Endometrial microvascular endothelial cells (primary cell): ENCODE measurements at regions not wholly inside any gene's neighbourhood (a gene's known extent, or its start where the extent isn't known, plus 50 kb on each side); places are given as distances from the start of the nearest gene placed in this dataset.

Experiments used
- in situ Hi-C: cut with HindIII; loops from 2 replicates; pipeline ENCODE4 v1.10.0; 2017; ENCODE audit warnings: low sequenced_read_pairs, low pct_unique_long_range_greater_than_20kb; ENCODE audit errors: inconsistent ontology term

DNA sequence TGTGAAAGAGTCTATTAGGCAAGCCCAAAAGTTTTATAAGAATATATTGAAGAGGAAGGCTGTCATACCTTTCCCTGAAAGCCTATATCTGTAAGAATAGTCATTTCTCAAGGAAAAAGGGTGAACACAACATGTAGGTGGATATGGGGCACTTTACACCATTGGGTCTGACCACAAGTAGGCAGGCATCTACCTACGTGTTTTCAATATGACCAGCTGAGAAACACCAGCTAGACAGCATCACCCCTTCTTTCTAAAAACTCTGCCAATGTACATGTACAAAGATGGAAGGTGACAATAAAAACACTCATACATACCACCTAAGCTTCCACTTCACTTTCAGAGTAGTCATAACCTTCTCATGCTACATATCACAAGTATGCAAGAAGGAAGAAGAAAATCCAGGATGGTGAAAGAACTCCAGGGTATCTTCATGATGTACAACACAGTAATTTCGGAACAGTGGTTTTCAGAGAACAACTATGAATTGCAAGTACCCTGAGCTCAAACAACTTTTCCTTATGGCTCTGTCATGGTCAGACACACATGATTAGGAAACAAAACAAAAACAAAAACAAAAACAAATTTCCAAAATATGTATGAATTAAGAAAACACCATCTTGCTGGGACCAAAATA, 98.5 kb upstream of the ADGRL2 start:
- in situ Hi-C loops, result no loop called here

DNA sequence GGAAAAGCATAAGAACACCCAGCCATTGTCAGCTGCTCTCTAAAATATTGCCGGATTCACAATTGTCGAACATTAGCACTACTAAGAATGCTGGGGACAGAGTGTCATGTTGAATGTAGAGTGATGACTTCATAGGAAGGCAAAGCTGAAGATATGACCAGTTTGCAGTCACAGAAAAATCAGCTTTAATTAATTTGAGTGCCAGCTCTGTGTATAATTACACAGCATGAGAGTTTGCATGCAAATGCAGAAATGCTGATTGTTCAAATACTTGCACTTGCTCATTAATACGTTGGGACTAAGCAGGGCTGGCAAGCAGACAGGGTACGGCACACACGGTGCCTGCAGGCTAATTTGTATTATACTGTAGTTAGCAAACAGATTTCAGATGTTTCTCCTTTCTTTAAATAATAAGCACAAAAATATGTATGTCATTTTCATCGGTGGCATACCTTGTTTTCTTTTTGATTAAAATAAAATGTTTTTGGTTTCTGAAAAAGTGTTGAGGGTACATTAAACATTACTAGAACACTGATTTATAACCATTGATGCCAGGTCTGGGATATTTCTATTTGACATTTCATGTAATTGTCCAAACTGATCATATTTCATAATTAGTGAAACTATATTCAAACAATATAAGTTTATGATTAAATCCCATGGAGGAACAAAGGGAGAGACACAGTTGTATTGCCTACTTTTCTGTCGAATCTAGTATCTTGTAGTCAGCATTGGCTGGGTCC, 99.8 kb upstream of the ADGRL2 start:
- in situ Hi-C loops, result no loop called here

DNA sequence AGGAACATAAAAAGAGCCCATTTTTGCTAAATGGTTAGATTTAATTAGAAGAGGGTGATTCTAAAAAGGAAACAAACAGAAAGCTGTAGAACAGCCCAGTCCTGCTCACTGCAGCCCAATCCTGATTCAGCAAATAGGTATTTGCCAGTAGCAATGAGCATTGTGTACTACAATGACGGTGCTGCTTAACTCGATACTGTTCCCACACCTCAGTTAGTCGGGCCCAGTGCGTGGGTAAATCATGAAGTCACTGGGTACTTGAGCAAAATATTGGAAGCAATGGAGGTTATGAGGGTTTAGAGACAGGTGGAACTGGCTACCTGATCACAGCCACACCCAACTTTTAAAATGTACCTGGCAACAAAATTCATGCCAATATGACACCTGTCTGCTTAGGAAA, 101.5 kb upstream of the ADGRL2 start:
- in situ Hi-C loops, result no loop called here

DNA sequence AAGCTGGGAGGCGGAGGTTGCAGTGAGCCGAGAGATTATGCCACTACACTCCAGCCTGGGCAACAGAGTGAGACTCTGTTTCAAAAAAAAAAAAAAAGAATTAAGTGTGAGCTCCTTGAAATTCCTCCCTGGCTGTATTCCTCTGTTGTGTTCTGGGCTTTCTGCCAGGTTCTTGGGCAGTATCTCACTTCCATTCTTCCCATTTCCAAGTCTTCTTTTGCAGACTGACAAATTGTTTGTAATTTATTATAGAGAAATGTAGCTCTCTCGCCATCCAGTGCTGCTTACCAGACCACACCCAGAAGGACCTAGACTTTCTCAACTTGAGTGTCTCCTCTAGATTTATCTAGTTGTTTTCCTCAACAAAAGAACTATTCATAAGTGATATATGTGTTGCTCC, 105.0 kb upstream of the ADGRL2 start:
- in situ Hi-C loops, result no loop called here

DNA sequence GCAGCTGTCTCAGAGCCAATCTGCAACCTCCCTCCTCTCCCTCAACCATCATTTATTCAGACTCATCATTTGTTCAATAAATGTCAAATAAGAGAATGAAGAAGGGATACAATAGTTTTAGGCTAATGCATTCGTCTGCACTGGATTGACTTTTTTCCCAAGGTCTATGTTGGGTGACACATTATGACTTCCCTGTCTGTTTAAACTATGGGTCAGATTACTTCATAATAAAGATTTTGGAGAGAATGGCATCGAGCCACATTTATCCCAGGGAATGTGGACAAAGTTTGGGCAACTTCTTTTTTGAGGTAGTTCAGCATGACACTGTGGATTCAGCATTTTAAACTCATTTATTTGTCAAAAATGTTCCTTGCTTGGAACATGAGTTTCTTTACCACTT, 107.4 kb upstream of the ADGRL2 start:
- in situ Hi-C loops, result no loop called here

DNA sequence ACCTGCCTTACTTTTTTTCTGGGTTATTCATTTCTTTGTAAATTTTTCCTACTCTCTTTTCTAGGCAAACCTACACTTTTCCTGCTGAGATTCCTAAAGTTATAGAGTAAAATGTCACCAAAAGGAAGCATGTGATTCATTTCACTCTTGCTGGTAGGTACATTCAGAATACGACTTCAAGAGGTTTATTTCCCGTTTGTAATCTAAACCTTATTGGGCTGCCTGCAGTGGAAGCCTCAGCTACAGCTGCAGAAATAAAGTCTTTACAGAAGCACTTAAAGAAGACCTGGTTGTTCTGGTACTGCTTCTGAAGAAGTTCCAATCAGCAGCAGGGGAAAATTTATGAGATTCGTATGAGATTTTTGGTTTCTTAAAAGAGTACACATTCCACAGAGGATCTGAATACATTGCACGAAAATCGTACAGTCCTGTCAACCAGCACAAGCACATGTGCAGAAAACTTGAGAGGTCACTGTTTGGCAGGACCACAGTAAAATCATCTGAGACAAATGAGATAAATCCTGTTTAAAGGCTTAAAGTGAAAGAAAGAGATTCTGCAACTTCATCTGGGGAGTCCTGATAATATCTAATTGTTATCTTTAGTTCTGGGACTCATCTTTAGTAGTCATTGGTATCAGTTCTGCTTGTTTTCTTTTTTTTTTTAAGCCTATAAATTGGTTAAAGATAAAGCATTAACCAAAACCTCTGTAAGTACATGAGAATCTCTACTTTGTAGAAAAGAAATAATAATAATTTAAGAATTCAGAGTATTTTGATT, 109.9 kb upstream of the ADGRL2 start:
- in situ Hi-C loops, result no loop called here

DNA sequence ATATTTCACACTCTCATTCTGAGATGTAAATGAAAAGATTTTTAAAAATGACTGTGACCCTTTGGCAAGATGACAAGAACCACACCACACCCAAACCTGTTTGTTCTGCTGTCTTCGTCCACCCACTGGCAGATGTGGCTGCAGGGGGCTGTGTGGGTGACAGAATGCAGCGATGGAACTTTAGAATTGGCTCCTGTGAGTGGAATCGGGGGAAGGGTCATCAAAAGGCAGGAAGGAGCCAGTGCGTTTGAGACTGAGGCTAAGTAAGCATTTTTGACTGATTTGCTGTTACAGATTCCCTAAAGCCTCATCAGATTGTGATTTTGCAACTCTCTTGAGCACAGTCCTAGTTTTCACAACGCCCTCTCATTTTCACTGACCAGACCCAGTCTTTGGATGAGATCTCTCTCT, 111.2 kb upstream of the ADGRL2 start:
- in situ Hi-C loops, result no loop called here

DNA sequence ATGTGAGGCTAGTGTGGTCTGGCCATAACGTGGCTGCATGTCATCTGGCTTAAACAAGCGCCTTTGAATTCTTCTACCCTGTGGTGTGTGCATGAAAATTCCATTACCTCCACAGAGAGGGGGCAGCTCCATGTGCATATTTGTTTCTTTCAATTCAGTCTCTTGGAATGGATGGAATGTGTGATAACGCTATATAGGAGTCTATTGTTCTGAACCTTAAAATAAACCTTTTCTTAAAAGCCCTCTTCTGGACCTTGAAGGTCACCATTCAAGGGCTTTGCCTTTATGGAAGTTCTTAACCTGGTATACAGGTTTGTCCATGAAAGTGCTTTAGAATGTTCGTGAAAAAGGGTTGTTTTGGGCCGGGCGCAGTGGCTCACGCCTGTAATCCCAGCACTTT, 118.2 kb upstream of the ADGRL2 start:
- in situ Hi-C loops, result no loop called here

DNA sequence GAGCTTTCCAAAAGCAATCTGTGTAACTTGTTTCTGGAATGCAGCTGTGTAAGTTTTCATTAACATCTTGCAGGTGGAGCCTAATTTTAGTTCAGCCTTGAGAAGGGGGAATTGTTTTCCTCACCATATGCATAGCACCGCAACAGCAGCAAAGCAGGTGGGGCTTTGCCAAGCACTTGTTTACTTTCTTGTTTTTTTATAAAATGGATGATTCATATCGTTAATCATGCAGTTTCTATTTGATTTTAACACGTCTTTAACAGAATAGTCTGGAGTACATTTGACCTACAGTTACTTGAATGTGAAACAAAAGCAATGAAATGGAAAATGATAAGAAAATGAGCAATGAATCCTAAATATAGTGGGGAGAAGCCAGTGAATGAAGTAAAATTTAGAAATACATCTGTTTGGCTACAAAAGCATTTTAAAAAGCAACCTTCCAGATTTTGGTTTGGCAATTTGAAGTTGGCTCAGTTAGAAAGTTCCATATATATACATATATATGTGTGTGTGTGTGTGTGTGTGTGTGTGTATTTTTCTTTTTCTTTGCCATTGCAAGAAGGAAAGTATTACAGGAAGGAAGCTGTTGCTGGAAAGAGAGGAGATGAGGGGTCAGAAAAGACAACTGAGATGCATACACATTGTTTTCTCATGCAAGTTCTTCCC, 119.0 kb upstream of the ADGRL2 start:
- in situ Hi-C loops, result no loop called here

DNA sequence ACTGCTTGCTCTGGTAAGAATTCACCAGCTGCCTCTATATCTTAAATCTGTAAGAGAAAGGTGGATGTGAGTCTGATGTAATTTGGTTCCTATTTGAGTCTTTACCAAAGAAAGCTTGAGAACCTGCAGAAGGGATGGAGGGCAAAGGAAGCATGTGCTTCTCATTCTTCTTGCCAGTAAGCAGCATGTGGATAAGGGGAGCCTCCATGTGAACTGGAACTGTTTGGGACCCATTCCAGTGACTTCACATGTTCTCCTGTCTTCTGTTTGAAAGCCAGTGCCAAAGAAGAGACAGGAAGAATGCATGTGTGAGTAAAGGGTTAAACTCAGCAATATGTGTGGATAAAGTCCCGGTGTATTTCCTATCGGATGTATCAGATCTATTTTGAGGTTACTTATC, 119.6 kb upstream of the ADGRL2 start:
- in situ Hi-C loops, result no loop called here

DNA sequence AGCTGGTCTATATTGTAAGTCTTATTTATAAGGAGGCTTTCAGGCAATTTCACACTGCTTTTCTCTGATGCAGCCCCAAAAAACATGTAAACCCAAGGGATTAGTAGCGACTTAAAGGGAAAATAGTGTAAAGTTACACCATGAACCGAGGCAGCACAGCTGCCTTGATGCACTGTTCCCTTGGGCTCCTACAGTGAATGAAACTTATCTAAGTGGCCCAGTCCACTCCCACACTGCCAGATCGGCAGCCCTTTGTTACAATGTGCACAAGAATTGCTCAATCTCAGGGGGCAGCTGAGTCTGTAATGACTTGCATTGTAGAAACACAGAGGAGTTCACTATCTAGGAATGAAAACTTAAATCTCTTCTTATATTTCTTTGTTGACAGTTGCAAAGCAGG, 120.8 kb upstream of the ADGRL2 start:
- in situ Hi-C loops, result no loop called here

DNA sequence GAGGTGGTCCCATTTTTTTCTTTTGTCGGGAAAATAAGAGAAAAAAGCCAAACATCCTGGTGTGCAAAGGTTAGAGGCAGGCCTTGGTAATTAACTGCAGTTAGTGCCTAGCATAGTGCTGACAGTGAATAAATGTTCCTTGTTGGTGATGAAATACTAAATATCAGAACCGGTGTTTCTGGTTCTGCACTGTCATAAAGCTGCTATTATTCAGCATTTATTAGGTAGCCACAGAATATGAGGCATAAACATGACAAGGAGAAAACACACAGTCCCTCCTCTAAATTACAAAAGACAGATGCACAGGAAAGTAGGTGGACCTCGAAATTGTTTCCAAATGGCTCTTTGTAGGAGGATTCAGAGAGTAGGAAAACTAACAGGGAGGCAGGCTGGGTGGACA, 122.0 kb upstream of the ADGRL2 start:
- in situ Hi-C loops, result no loop called here

DNA sequence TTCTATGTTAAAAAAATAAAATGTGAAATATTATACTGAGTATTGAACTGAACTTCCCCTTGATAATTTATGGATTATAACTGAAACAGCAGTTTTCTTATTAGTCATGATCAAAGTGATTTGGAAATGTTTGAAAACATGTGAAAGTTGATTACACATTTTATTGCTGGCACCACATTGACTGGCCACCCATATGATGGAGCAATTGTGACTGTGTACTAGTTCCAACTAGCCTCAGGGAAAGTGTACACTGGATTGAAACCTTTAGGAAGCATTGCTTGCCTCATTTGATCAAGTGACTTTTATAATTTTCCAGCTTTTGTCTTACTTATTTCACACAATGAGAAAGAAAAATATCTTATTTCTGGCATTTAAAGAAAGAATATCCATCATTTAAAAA, 128.0 kb upstream of the ADGRL2 start:
- in situ Hi-C loops, result no loop called here

DNA sequence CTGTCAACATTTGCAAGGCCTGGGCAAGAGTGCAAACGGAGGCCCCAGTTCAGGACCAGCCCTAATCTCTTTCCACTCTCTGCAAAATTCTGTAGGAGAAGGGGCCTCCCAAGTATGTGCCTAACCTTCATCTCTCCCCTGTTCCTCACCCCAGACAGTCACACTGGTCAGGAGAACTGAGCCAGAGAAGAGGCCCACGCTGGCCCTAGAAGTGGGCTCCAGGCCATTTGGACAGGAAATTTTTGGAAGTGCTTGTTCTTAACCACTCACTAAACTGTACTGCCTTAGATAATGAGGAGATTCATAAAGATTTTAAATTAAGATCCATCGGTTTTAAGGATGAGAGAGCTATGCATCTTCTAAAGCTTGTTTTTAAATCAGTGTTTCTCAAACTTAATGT, 129.7 kb upstream of the ADGRL2 start:
- in situ Hi-C loops, result no loop called here

DNA sequence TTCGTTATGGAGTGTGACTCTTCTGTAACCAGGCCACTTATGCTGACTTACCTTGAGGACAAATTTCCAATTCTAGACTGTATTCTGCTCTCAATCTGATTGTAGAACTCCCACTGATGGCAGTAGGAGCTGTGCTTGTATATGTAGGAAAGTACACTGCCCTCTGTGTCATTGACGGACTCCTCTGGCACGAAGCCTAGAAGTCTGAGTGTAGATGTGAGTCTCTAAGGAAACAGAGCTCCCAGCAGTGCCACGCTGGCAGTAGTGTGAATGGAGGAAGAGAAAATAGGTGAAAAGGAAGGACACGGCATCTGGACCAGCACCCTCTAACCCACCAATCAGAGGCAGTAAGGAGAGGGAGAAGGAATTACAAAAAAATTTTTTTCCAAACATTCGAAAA, 130.4 kb upstream of the ADGRL2 start:
- in situ Hi-C loops, result no loop called here

DNA sequence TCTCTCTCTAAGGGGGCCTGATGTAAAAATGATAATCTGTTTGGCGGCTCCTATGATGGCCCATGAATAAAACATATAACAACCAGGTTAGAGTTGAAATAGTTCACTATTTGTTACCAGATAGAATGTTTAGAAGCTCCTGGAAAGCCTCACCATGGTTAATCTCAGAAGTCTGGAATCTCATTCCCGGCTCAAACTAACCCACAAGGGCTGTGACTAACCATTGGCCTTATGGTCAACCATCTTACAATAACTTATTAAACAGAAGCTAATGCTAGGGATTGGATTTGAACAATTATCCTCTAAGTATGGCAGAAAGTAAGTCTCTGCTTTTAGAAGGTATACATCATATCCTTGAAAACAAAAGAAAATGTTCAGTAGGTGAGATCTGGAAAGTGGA, 134.1 kb upstream of the ADGRL2 start:
- in situ Hi-C loops, result no loop called here

DNA sequence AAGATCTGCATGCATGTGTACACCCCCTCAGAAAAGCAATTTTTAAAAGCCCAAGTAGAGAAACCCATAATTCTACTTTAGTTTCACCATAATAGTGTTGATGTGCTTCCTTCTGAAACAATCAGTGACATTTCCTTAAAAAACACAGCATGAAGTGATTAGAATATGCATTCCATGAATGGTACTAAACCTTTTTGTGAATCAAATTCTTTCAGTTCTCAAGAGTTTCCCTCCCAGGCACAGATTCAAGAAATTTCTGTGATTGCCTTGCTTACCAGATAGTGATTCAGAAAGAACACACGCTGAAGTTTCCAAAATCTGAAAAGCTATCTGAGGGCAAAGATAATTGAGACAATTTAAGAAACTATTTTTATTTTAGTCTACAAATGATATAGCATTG, 136.4 kb upstream of the ADGRL2 start:
- in situ Hi-C loops, result no loop called here

DNA sequence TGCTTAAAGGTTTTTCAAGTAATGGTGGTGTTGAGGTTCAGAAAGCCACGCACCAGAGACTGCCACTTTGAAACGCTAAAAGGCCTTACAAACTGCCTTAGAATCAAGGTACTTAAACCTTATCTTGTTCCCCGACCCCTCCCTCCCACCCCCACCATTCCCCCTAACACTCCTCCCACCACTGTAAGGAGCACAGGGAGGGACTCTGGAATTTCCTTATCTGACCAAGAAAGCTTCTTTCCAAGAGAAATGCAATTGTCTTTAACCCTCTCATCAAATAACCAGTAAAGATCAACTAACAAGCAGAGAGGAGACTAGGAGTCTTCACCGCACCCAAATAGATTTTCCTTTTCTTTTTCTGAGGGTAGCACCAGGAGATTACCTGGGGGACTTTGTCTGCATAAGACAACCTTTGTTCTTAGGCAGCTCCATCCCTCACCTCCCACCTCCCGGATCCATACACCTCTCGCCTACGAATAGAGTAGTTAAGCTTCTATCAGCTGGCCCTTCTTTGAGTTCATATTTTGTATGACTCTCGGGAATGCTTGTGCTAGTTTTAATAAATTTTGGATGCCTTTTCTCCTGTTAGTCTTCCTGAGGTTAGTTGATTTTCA, 137.7 kb upstream of the ADGRL2 start:
- in situ Hi-C loops, result no loop called here

DNA sequence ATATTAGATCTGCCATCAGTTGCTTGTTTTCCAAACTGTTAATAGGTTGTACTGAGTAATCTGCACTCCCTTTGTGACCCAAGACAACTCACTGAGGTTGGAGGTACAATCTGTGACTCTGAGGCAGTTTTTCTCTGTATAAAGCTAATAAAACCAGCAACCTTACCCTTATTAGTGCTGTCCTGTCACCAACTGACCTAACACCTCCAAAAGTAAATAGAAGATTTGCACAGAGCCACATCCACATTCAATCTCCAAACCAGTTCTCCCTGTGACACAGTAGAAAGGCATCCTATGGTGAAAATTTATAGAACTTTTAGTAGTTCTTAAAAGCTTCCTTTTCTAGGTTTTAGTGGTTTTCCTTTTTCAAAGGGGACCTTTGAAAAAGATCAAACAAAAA, 140.4 kb upstream of the ADGRL2 start:
- in situ Hi-C loops, result no loop called here
